ENCODE measurements at regions not wholly inside any gene's neighbourhood (a gene's known extent, or its start where the extent isn't known, plus 50 kb on each side); places are given as distances from the start of the nearest gene placed in this dataset.
A peak's percentile ranks its signal among the peaks of the same experiment; 100 is the strongest.

DNA sequence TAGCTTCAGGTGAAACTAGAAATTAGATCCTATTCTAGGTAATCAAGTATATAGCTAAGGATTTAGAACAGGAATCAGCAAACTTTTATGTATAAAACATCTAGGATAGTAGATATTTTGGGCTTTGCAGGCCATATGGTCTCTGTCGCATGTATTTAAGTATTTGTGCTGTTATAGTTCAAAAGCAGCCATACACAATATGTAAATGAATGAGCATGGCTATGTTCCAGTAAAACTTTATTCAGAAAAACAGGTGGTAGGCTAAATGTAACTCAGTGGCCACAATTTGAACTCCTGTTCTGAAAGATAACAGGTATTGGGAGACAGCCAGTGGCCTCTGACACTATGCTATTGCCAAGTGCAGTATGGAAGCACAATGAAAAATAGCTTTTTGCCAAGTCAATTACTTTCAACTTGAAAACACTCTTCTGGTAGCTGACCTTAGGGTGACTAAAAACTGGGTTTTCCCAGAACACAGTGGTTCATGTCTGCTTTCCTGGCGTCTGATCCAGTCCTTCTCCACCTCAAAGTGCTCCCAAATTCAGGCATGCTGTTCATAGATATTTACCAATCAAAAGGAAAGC lies 304.7 kb upstream of the SYT4 start:
- Histone ChIP-seq H3K4me3 (ENCODE audit: low read length) (no peak overlapping the region), H3K27ac (ENCODE audit: low read depth, low read length) (no peak overlapping the region), H3K27me3 (ENCODE audit: control insufficient read depth, insufficient read depth, low read length, poor library complexity, severe bottlenecking) (no peaks in the 10 kb centered on the region), H3K4me1 (ENCODE audit: control insufficient read depth, insufficient read depth, low read length) (no peaks in the 10 kb centered on the region), H3K9me3 (ENCODE audit: control insufficient read depth, low read length) (no peaks in the 10 kb centered on the region), H3K9ac (ENCODE audit: extremely low read depth, low read length, poor library complexity, severe bottlenecking) (no peak overlapping the region), H3K36me3 (ENCODE audit: control insufficient read depth, insufficient read depth, low read length) (no peaks in the 10 kb centered on the region)
- Mint-ChIP-seq H3K27me3 (ENCODE audit: insufficient read depth) (no peaks in the 10 kb centered on the region), H3K4me3 (no peak overlapping the region), H3K36me3 (ENCODE audit: low read depth) (no peaks in the 10 kb centered on the region), H3K4me1 (peaks cover 3% of the 10 kb centered on the region), H3K9me3 (no peaks in the 10 kb centered on the region), H3K27ac (no peak overlapping the region)
- TF ChIP-seq CTCF (conservative IDR thresholded peaks at IDR 0.05), result no peak
- 97 to 100% methylated on average over 2 of the region's 2 CpGs for WGBS, 2 experiments (ENCODE audit: insufficient coverage in 1 of 2, insufficient read length in 1 of 2)
- no peak for DNase-seq

GRCh38 chr18:43587538-43588153 lies 310.4 kb upstream of the SYT4 start:
- TF ChIP-seq CTCF (conservative IDR thresholded peaks at IDR 0.05), result peak; percentile 83
- H3K4me3 Mint-ChIP-seq, result no peak overlapping the region
- H3K4me1 Mint-ChIP-seq, result no peaks in the 10 kb centered on the region
- no peak overlapping the region for H3K4me3 ChIP-seq (ENCODE audit: low read length)
- no peaks in the 10 kb centered on the region for H3K27me3 Mint-ChIP-seq (ENCODE audit: insufficient read depth)
- no peaks in the 10 kb centered on the region for H3K9me3 ChIP-seq (ENCODE audit: control insufficient read depth, low read length)
- no peaks in the 10 kb centered on the region for H3K9me3 Mint-ChIP-seq
- 0% methylated on average over 1 of the region's 1 CpG; no CpG with 5 or more reads in 1 of the 2 experiments for WGBS, 2 experiments (ENCODE audit: insufficient coverage in 1 of 2, insufficient read length in 1 of 2)
- H3K36me3 Mint-ChIP-seq (ENCODE audit: low read depth), result no peaks in the 10 kb centered on the region
- H3K4me1 ChIP-seq (ENCODE audit: control insufficient read depth, insufficient read depth, low read length), result no peaks in the 10 kb centered on the region
- DNase-seq, result no peak
- no peak overlapping the region for H3K27ac ChIP-seq (ENCODE audit: low read depth, low read length)
- peaks cover 4% of the 10 kb centered on the region for H3K27me3 ChIP-seq (ENCODE audit: control insufficient read depth, insufficient read depth, low read length, poor library complexity, severe bottlenecking)
- H3K36me3 ChIP-seq (ENCODE audit: control insufficient read depth, insufficient read depth, low read length), result no peaks in the 10 kb centered on the region
- H3K9ac ChIP-seq (ENCODE audit: extremely low read depth, low read length, poor library complexity, severe bottlenecking), result no peak overlapping the region
- H3K27ac Mint-ChIP-seq, result no peak overlapping the region

DNA sequence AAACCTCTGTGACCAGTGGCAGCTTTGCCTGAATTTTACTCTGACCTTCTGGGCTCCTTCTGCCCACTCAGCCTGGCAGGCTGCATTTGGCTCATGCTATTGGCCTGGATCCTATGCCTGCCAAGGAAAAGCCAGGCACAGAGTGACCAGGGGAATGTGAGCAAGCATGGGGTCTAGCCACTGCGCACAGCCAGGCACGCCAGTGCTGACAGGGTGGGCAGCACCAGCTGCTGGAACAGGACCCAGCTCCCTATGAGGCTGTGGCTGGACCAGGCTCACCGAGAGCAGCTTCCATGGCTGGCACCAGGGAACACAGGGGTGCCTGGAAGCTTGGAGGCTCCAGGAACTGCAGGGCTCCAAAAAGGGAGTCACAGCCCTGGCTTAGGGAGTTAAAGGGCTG lies 311.5 kb upstream of the SYT4 start:
- no peak for DNase-seq
- H3K36me3 Mint-ChIP-seq (ENCODE audit: low read depth), result no peaks in the 10 kb centered on the region
- H3K9me3 ChIP-seq (ENCODE audit: control insufficient read depth, low read length), result no peaks in the 10 kb centered on the region
- no peak overlapping the region for H3K27ac ChIP-seq (ENCODE audit: low read depth, low read length)
- 91 to 100% methylated on average over 2 to 3 of the region's 3 CpGs for WGBS, 2 experiments (ENCODE audit: insufficient coverage in 1 of 2, insufficient read length in 1 of 2)
- no peaks in the 10 kb centered on the region for H3K4me1 Mint-ChIP-seq
- no peaks in the 10 kb centered on the region for H3K27me3 Mint-ChIP-seq (ENCODE audit: insufficient read depth)
- H3K36me3 ChIP-seq (ENCODE audit: control insufficient read depth, insufficient read depth, low read length), result no peaks in the 10 kb centered on the region
- H3K9ac ChIP-seq (ENCODE audit: extremely low read depth, low read length, poor library complexity, severe bottlenecking), result no peak overlapping the region
- no peak overlapping the region for H3K27ac Mint-ChIP-seq
- H3K27me3 ChIP-seq (ENCODE audit: control insufficient read depth, insufficient read depth, low read length, poor library complexity, severe bottlenecking), result peaks cover 4% of the 10 kb centered on the region
- H3K4me3 ChIP-seq (ENCODE audit: low read length), result no peak overlapping the region
- H3K9me3 Mint-ChIP-seq, result no peaks in the 10 kb centered on the region
- no peaks in the 10 kb centered on the region for H3K4me1 ChIP-seq (ENCODE audit: control insufficient read depth, insufficient read depth, low read length)
- no peak overlapping the region for H3K4me3 Mint-ChIP-seq
- TF ChIP-seq CTCF (conservative IDR thresholded peaks at IDR 0.05), result no peak

Measured in endodermal cell (in vitro differentiated cells).